K562 (cell line): ENCODE measurements at regions not wholly inside any gene's neighbourhood (a gene's known extent, or its start where the extent isn't known, plus 50 kb on each side); places are given as distances from the start of the nearest gene placed in this dataset.

ENCODE experiments used
- DPF2 ChIP-seq: fragments of 450-650 bp; IDR thresholded peaks from 2 replicates; pipeline ENCODE4 v1.6.1; 2016
- EZH2 ChIP-seq: IDR thresholded peaks from 2 replicates; pipeline ENCODE4 v1.6.1; 2012; ENCODE audit warnings: low read depth, mild to moderate bottlenecking, inconsistent platforms, low read length, borderline replicate concordance
- KDM2B ChIP-seq: fragments of 250-450 bp; sonication (Bioruptor Pico); IDR thresholded peaks from 2 replicates; pipeline ENCODE4 v1.8.0; 2021; ENCODE audit warnings: mild to moderate bottlenecking, moderate library complexity
- POLR2AphosphoS5 ChIP-seq: IDR thresholded peaks from 2 replicates; pipeline ENCODE4 v1.6.1; 2011; ENCODE audit warnings: mild to moderate bottlenecking, low read depth, low read length, moderate library complexity; ENCODE audit not compliant: control insufficient read depth, insufficient read depth
- RAD21 ChIP-seq, 2 experiments: fragments of 250-450 bp in 1 of 2; fragments of 450-650 bp in 1 of 2; sonication (Bioruptor Pico) in 1 of 2; formaldehyde crosslinking in 1 of 2; IDR thresholded peaks in 1 of 2; conservative IDR thresholded peaks in 1 of 2; 2 replicates each; pipeline versions ENCODE4 v1.4.0 to v1.8.0; 2020 to 2022; ENCODE audit warnings: mild to moderate bottlenecking in 2 of 2, moderate library complexity in 1 of 2
- SAP30 ChIP-seq: fragments of 200-600 bp; sonication (generic); IDR thresholded peaks from 2 replicates; pipeline ENCODE4 v1.6.1; 2012; ENCODE audit warnings: borderline replicate concordance, low read depth, mild to moderate bottlenecking, moderate library complexity, low read length, control low read depth, inconsistent platforms; ENCODE audit not compliant: insufficient read depth, poor library complexity, severe bottlenecking
- SMAD1 ChIP-seq: fragments of 150-350 bp; IDR thresholded peaks from 2 replicates; pipeline ENCODE4 v1.6.1; 2014; ENCODE audit warnings: low read length, low read depth; ENCODE audit not compliant: partially characterized antibody
- TBL1XR1 ChIP-seq, 2 experiments: IDR thresholded peaks; 2 replicates each; pipeline ENCODE4 v1.6.1; 2012; ENCODE audit warnings: improper control_type of control experiment in 2 of 2, low read length in 2 of 2, mild to moderate bottlenecking in 1 of 2
- TF ChIP-seq, protein P1 (sequence below), 2 experiments: fragments of 450-650 bp; formaldehyde crosslinking in 1 of 2; IDR thresholded peaks; 2 replicates each; pipeline versions ENCODE4 v1.4.0 to v1.6.1; 2014 to 2020; ENCODE audit warnings: mild to moderate bottlenecking in 2 of 2, borderline replicate concordance in 1 of 2, low read depth in 1 of 2
- TF ChIP-seq, protein P2 (sequence below), 3 experiments: IDR thresholded peaks in 2 of 3; conservative IDR thresholded peaks in 1 of 3; 2 replicates each; pipeline ENCODE4 v1.5.1; 2011 to 2012; ENCODE audit warnings: low read length in 3 of 3, mild to moderate bottlenecking in 3 of 3, control low read depth in 2 of 3, improper control_type of control experiment in 1 of 3, inconsistent platforms in 1 of 3, low read depth in 1 of 3, mixed read lengths in 1 of 3, moderate library complexity in 1 of 3; ENCODE audit not compliant: insufficient read depth in 2 of 3

DNA sequence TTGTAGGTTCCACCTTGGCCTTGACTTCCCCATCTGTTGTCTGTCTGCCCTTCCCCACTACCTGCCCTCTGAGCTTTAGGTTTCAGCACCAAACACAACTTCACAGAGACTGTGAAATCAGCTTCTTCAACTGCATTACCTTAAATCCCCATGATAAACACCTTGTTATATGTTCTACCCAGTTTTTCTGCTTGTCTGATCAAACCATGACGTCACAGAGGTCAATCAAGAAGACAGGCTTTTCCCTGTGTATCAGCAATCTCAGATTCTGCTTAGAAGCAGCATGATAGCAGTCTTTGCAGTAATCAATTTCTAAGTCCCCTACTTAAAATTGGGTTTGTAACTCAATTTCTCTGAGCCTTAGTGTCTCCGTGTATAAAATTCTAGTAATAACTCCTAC lies 175.0 kb downstream of the PLK2 start:
- TF ChIP-seq, protein P1, sequence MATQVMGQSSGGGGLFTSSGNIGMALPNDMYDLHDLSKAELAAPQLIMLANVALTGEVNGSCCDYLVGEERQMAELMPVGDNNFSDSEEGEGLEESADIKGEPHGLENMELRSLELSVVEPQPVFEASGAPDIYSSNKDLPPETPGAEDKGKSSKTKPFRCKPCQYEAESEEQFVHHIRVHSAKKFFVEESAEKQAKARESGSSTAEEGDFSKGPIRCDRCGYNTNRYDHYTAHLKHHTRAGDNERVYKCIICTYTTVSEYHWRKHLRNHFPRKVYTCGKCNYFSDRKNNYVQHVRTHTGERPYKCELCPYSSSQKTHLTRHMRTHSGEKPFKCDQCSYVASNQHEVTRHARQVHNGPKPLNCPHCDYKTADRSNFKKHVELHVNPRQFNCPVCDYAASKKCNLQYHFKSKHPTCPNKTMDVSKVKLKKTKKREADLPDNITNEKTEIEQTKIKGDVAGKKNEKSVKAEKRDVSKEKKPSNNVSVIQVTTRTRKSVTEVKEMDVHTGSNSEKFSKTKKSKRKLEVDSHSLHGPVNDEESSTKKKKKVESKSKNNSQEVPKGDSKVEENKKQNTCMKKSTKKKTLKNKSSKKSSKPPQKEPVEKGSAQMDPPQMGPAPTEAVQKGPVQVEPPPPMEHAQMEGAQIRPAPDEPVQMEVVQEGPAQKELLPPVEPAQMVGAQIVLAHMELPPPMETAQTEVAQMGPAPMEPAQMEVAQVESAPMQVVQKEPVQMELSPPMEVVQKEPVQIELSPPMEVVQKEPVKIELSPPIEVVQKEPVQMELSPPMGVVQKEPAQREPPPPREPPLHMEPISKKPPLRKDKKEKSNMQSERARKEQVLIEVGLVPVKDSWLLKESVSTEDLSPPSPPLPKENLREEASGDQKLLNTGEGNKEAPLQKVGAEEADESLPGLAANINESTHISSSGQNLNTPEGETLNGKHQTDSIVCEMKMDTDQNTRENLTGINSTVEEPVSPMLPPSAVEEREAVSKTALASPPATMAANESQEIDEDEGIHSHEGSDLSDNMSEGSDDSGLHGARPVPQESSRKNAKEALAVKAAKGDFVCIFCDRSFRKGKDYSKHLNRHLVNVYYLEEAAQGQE (IDR thresholded peaks at IDR 0.05; ENCODE audit: borderline replicate concordance), result no peak
- TF ChIP-seq, protein P1 (CRISPR knock-in tag; IDR thresholded peaks at IDR 0.05; ENCODE audit: low read depth), result no peak
- TF ChIP-seq SMAD1 (no peak), TBL1XR1 (IDR thresholded peaks at IDR 0.05; ENCODE audit: low read length in 2 of 2) (no peak), KDM2B (CRISPR knock-in tag) (no peak), POLR2AphosphoS5 (no peak), EZH2 (no peak), DPF2 (no peak), SAP30 (no peak), RAD21 (CRISPR knock-in tag; conservative IDR thresholded peaks at IDR 0.05 in 1 of 2, IDR thresholded peaks at IDR 0.05 in 1 of 2) (no peak)
- TF ChIP-seq, protein P2, sequence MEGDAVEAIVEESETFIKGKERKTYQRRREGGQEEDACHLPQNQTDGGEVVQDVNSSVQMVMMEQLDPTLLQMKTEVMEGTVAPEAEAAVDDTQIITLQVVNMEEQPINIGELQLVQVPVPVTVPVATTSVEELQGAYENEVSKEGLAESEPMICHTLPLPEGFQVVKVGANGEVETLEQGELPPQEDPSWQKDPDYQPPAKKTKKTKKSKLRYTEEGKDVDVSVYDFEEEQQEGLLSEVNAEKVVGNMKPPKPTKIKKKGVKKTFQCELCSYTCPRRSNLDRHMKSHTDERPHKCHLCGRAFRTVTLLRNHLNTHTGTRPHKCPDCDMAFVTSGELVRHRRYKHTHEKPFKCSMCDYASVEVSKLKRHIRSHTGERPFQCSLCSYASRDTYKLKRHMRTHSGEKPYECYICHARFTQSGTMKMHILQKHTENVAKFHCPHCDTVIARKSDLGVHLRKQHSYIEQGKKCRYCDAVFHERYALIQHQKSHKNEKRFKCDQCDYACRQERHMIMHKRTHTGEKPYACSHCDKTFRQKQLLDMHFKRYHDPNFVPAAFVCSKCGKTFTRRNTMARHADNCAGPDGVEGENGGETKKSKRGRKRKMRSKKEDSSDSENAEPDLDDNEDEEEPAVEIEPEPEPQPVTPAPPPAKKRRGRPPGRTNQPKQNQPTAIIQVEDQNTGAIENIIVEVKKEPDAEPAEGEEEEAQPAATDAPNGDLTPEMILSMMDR (IDR thresholded peaks at IDR 0.05 in 2 of 3, conservative IDR thresholded peaks at IDR 0.05 in 1 of 3; ENCODE audit: insufficient read depth in 2 of 3, low read depth in 1 of 3, low read length in 3 of 3), result no peak
